ENCODE measurements at regions not wholly inside any gene's neighbourhood (a gene's known extent, or its start where the extent isn't known, plus 50 kb on each side); places are given as distances from the start of the nearest gene placed in this dataset.

GRCh38 chr3:35473956-35474355 lies 165.4 kb upstream of the ARPP21 start:
- TF ChIP-seq POLR2A (IDR thresholded peaks at IDR 0.05; ENCODE audit: low read length): no peak
- TF ChIP-seq GATA1 (IDR thresholded peaks at IDR 0.05; ENCODE audit: low read depth, low read length): no peak
